ENCODE measurements at regions not wholly inside any gene's neighbourhood (a gene's known extent, or its start where the extent isn't known, plus 50 kb on each side); places are given as distances from the start of the nearest gene placed in this dataset.

DNA sequence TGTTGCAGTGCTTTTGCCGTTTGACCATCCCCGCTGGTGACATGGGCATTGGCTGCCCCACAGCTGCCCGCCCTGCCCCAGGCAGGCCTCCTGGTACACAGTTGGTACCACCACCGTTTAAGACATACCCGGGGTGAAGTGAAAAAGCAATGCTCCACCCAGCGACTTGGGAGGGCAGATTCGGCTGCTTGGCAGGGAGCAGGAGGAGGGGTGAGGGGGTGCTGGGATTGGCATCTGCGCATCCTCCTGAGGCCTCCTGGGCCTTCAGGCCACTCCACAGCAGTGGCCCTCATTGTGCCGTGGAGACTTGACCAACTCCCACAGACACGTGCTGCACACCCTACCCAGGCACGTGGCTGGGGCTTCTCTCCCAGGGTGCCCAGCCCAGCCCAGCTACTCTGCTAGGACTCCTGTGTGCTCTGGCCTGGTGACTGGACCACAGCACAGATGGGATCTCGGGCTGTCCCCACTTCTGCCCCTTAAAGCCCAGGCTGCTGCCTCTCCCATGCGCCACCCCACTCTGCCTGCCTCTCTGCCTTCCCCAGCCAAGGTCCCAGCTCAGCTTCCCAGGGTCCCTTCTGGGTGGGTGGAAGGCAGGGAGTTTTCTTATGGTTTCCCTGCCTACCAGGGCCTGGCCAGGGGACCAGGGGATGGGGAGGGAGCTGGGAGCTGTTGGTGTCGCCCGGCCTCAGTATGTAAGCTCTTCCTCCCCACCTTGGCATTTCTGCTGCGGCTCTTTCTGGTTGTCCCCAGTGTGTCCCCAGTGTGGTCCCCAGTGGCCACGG is 157.0 kb upstream of the HS6ST1 start:
- no peak for DNase-seq

DNA sequence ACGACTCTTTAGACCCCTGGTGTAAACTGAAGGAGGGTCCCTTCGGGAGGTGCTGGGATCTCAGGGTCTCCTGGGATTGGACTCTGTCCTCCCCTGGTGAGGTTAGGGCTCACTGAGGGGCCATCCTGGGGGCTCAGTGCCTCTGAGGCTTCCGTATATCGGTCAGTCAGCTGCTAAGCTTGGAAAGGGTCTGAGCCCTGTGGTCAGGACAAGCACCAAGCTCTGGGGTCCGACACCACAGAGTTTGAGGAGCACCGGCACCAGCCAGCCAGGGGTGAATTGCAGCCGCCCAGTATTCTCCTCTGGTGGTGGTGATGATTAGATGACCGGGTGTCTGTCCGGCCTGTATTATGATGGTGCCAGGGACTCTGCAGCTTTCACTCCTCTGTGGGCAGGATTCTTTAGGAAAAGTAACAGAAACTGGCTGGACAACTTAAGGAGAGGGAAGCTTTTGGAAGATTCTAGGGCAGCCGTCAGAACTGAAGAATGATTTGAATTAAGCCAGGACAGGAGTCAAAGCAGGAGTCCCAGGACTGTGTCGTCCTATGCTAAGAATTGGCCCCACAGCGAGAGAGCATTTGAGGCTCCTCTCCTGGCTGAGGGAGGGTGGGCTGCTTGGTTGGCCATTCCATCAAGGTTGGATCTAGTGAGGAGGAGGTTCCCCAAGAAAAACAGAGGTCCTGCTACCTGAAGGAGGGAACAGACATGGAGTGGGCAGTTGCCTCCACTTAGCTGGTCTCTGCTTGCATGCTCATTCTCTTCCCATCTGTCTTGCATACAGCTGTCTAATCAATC is 158.6 kb upstream of the HS6ST1 start:
- DNase-seq: no peak

DNA sequence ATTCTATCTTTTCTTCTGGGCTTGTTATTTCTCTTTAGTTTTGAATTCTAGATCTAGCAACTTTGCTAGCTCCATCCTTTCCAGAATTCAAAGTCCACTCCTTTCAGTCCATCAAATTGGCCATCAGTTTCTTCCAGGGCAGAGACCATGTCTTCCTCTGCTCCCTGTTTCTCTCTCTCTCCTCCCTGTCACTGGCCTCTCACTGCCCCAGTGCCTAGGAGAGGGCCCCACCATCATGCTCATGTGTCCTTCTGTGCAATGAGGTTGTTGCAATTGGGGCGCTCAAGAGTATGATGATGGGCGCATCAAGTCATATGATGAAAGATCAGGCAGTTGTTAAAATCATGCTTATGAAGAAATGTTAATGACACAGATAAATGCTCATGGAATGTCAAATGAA is 159.2 kb upstream of the HS6ST1 start:
- no peak for DNase-seq

DNA sequence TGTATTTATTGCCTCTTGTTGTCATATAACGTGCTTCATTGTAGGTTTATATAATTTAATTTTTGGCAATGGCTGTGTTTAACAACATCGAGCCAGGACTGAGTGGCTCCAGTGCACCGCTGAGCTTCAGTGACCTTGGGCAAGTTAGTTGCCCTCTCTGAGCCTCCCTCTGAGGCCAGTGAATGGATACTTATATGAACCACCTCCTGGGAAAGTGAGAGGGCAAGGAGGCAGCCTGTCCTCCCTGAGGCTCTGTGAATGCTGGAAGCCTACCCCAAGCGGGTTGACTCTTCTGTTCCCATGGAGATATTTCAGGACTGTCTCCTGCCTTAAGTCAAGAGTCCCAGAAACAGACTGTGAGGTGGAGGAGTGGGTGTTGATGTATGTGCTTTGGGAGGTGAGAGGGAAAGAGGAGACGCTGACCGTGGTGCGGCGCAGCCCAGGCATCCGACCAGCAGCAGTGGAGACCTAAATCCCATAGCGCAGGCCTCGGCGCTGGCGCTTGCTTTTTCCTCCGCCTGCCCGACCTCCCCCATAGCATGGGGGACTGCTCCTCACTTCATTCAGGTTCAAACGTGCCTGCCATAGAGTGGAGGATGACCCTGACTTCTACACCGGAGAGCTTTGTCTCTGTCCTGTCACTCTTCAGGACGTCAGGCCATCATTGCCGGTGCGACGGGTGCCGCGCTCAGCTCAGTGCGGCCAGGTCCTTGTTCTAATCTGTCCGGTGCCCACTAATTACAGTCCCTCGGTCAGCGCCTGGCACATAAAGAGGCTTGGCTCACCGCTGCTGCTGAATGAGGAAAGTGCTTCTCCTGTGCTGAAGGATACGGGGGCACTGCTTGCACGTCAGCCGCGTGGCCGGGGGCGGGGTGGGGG is 167.3 kb upstream of the HS6ST1 start:
- DNase-seq: no peak

DNA sequence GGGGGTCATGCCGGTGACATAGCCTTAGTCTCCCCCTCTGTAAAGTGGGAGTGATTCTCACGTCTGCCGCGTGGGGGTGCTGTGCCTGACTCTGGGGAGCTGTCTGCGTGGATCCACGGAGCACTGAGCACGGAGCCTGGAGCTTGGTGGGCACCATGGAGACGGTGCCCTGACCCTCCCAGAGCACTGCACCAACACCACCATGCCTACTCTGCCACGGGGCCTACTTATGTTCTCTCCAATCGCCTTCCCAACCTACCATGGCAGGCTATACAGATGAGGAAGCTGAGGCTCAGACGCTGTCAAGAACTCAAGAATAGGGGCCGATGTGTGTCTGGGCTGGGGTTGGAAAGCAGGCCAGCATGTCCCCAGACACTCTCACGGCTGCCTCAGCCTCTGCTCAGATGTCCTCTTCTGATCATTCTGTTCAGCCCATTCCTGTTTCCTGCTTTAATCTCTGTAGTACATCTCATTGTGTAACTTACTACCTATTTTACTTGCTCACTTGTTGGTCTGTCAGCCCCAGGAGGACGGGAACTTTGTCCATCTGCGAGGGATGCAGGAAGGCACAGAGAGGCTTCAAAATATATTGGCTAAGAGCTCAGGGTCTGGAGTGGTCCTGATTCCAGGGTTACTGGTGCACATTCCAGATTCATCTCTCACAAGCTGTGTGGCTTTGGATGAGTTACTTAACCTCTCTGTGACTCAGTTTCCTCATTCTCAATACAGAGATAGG is 168.1 kb upstream of the HS6ST1 start:
- no peak for DNase-seq

DNA sequence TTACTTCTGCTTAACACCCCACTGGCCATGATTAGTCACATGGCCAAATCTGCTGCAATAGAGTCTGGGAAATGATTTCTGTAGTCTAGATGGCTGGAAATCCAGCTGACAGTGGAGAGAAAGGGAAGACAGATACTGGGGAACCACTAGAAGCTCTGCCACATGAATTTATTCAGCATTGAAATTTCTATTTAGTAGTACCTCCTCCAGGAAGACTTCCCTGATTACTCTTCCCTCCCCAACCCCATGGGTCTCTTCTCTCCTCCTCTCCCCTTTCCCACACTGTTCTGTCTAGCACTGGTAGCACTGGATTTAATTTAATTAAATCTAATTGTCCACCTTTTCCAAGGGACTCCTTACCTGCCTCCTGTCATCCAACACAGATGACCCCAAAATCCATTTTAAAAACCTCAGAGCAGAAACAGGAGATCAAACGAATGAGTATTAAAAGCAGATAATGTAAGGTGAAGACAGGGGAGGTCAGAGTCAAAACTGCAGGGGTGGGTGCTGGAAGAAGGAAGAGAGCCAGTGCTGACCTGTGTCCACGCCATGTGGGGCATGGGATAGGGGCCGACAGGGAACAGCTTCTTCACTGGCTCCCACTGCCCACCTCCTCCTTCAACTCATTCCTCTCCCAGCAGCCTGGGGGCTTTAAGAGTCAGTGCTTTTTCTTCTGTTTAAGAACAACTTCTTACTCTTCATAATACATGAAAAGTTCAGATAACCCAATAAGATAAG is 169.2 kb upstream of the HS6ST1 start:
- no peak for DNase-seq

DNA sequence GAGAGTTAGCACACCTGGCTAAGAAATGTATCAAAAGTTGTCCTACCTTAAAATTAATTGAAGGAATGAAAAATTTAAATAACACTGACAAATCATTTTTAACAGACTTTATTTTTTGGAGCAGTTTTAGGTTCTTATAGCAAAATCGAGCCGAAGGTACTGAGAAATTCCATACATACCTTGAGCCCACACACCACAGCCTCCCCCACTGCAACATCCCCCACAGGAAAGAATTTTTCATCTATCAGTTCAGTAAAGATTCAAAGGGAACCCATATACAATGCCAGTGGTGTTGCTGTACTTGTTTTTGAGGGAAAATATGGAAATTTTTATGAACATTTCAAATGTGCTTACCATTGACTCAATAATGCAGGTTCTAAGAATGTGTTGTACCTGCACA is 169.8 kb upstream of the HS6ST1 start:
- no peak for DNase-seq

DNA sequence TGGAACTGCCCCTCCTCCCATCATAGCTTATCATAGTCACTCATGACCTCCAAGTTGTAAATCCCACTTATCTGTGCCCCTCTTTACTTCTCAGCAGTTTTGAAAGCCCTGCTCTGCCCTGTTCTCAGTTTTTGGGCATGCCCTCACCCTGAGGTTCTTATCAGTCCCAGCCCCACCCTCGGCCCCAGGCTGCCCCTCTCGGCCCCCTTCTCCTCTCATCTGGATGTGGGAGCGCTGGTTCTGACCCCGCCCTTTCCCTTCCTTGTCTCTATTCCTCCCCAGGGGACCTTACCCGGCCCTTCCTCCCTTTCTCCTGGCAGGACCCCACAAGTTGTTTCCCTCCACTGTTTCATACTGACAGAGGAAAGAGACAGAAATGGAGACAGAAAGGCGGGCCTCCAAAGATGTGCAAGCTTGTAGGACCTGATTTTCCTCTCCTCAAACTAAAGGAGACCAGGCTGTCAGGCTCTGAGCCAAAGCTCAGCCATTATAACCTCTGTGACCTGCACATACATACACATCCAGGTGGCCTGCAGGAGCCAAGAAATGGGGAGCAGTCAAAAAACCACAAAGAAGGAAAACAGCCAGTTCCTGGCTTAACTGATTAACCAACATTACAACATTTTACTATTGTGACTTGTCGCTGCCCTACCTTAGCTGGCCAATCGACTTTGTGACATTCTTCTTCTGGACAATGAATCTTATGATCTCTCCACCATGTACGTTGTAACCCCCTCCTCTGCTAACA is 171.0 kb upstream of the HS6ST1 start:
- DNase-seq: no peak

DNA sequence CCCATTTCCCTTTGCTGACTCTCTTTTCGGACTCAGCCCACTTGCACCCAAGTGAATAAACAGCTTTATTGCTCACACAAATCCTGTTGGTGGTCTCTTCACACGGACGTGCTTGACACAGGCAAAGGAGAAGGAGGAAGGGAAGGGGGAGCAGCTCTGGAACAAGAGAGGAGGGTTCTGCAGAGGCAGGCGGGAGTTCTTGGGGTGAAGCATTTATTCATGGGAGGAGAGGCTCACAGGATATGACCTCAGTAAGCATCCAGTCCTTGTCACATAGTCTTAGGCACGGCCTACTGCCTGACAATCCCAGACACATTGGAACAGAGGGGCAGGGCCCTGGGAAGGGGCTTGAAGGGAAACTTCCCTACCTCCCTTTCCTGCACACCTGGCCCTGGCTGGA is 171.7 kb upstream of the HS6ST1 start:
- DNase-seq: no peak

DNA sequence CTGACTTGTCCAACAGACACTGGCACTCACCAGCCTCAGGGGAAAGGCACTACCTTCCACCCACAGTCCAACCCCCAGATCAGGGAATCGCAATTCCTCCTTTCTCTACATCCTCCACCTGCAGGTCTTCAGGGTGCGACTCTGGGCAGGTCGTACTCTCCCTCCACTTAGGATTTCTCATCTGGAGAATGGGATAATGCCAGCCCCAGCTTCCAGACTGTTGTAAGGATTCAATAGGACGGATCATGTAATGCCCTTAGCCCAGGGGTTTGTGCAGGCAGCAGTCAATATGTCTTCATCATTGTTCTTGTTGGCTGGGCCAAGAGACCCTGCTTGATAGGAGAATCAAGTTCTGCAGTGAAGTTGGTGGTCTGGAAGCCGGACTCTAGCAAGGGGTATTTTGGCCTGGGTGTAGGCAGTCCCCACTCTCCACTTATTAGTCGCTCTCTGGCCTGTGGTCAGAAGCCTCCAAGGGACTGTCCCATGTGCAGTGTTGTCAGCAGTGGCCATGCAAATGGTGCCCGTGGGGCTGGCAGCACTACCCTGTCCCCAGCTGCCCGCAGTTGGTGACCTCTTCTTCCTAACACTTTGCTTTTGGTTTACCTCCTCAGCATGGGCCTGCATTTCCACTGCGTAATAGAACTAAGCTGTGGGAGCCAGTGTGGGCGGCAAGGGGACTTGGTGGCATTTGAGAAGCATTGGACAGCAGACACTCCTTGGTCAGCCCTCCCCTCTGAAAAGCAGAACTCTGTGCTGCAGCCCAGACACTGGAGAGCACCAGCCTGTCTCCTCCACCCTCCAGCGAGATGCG is 172.4 kb upstream of the HS6ST1 start:
- DNase-seq: no peak

DNA sequence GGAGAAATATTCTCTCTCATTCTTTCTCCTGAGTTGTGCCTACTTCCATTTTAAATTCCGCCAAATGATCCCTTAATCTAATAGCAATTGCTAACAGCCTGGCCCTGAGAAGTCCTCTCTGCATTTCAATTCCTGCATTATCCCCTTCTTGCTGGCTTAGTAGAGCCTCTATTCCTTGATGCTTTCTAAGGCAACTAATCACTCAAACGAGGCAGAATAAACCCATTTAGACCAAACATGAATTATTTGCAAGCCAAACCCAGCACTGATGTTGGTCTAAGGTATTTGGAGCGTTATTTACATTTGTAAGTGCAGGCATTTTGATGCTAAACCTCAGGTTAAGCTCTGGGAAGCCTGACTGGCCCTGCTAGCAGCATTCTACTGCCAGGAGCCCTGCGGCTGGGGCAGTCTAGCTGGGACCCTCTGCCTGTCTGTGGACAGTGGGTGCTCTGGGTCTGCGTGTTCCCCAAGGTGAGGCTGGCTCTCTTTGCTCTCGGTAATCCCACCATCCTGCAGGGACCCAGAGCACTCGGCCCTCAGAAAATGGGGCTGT is 173.1 kb upstream of the HS6ST1 start:
- DNase-seq: no peak

DNA sequence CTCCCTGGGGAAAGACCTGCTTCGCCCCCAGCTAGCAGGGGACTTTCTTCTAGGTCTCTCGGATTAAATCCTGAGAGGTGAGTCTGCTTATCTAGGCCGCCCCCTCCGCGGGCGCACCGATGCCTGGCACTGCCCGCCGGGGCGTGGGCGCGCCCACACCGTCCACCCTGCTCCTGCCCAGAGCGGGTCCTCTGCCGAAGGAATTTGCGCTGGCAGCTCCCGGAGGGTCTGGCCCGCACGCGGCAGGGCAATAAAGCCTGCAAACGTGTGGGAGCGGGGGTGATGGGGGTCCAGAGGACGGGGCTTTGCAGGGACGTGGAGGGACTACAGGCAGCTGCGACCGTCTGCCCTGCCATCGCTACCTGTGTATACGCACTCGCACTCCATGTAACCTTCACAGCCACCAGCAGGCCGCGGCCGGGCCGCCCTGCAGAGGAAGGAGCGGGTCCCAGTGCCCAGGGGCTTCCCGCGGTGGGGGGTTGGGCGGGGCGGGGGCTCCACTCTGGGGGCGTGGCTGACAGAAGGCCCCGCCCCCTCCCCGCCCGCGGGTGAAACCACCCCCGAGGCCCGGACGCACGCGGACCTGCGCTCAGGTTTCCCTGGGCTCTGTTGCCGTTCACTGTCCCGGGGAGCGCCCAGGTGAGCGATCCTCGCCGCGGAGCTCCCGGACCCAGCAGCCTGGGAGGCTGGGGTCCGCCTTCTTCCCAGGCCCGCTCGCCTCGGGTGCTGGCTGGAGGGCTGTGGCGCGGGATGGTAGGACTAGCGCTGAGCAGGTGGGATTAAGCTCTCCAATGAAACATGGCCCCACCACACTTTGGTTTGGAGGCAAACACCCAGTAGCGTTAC is 174.5 kb upstream of the HS6ST1 start:
- DNase-seq: no peak

DNA sequence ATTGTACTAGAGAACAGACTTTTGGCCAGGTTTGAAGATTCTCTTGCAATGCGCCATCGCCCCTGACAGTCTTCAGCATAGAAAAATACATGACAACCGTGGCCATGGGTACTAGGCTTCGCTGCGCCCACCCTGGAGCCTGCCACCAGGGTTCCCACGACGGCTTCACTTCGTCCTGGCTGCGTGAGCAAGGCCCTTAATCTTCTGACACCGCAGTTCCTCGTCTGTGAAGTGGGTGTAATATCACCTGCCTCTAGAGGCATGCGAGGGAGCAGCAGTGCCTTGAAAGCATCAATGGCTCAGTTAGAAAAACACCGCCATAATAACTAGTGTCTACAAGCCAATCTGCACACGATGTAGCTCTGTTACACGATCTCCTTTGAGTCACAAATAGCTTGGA is 175.2 kb upstream of the HS6ST1 start:
- DNase-seq: no peak

DNA sequence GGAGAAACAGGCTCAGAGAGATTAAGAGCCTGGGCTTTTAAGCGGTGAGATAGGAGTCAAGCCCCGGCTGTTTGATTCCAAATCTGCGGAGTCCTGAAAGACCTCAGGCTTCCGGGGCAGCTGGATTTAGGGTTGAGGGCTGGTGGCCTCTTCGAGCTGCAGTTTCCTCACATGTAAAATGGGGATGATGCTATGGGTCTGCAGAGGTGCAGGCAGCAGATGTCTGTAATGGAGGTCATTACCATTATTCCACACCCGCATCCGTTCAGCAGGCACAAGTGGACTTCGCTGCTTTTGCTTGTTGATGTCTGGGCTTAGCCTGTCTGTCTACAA is 175.6 kb upstream of the HS6ST1 start:
- no peak for DNase-seq

DNA sequence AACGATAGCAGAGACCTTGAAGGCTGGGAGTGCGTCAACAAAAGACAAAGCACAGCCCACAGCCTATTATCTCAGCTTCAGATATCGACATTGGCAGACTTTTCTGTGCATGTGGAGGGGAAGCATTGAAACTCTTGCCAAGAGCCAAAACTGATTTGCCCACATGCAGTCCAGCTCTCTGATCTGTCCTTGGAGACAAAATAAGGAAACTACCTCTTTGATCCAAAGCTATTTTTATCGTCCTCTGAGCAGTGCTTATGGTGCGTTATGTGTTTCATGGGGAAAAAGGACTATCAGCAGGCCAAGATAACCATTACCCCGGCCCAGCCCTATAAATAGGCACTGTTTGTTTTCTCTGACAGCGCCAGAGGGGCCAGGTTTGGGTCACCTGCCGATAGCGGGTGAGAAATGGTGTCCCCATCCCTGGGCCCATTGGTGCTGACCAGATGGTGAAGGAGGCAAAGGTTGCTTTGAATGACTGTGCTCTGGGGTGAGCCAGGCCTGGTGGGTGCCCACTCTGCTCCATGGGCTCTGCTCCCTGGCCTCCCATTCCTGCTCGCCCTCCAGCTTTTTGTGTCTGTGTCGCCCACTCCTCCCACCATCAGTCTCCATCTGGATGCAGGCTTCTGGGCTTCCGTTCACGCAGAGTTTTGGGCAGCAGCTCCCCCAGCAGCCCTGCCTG is 176.1 kb upstream of the HS6ST1 start:
- no peak for DNase-seq

DNA sequence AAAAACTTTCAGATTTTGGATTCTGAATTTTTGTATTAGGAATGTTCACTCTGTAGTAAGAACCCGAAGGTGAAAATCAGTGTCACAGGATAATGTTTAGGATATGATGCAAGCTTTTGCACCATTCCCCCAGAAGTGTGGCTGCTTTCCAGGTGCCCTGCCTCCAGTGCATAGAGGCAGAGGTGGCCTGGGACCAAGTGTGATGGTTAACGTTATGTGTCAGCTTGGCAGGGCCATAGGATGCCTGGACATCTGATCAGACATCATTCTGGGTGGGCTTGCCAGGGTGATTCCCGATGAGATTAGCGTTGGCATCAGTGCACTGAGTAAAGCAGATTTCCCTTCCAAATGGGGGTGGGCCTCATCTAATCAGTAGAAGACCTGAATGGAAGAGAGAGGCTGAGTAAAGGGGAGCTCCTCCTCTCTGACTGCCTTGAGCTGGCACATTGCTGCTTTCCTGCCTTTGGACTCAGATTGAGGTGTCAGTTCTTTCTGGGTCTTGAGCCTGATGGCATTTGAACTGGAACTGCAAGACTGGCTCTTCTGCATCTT is 177.4 kb upstream of the HS6ST1 start:
- no peak for DNase-seq

DNA sequence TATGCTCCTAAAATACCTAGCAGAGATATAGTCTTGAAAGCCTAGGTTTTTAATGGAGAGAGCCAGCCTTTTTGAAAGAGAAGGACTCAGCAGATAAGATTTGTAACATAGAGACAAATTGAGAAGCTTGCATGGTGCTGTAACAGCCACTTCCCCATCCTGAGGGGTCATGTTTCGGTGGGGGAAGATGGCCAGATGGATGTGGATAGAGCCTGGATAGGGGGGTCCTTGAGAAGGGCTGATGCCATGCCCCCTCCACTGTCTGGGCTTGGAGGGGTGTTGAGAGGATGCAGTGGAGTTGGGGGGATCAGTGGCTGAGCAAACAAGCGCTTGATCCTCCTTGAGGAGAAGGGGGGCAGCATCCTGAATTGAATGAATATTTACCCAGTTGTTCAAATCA is 178.0 kb upstream of the HS6ST1 start:
- DNase-seq: no peak

DNA sequence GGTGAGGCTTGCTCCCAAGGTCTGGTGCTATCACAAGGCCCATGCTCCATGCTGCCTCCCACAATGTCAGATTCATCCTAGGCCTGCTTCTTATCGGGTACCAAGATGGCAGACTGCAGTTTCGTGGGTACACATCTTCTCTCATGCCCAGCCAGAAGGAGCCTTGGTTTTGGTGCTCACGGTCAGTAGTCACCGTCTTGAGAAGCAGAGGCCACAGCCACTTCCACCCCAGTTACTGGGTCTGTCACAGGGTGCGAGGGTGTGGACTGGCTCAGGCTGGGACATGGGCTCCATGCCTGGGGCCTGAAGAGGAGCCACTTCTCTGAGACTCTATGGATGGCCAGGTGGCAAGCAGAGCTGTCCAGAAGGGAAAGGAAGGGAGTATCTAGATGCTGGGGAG is 178.8 kb upstream of the HS6ST1 start:
- DNase-seq: no peak

Measured in GOT3 (cell line).